Dermis microvascular lymphatic vessel endothelial cell (primary cell): ENCODE measurements at regions not wholly inside any gene's neighbourhood (a gene's known extent, or its start where the extent isn't known, plus 50 kb on each side); places are given as distances from the start of the nearest gene placed in this dataset.
"Not testable (repeated sequence)": the region's sequence is repeated elsewhere in the genome, so short reads cannot be mapped to it uniquely, and the experiment has no call there.

Experiments
- DNase-seq, 2 donors: peaks; one replicate each; pipeline versions ENCODE4 v3.0.0 to v3.0.0-alpha.2; 2010; ENCODE audit warnings: low read depth in 2 of 2

- no peak for DNase-seq
Measured at GRCh38 chr3:44128057-44128775, 113.5 kb upstream of the TOPAZ1 start.

- DNase-seq: no peak
Measured at GRCh38 chr3:44130249-44130648, 111.4 kb upstream of the TOPAZ1 start.

- no peak for DNase-seq
Measured at GRCh38 chr3:44132061-44132460, 109.6 kb upstream of the TOPAZ1 start.

GRCh38 chr3:44132593-44132992 lies 109.1 kb upstream of the TOPAZ1 start:
- DNase-seq: no peak

GRCh38 chr3:44136421-44136820 lies 105.3 kb upstream of the TOPAZ1 start:
- no peak for DNase-seq

GRCh38 chr3:44146073-44146472 lies 95.6 kb upstream of the TOPAZ1 start:
- DNase-seq: no peak

GRCh38 chr3:44159696-44160300 lies 81.9 kb upstream of the TOPAZ1 start:
- DNase-seq: no peak

- DNase-seq: no peak
Measured at GRCh38 chr3:44160818-44161217, 80.9 kb upstream of the TOPAZ1 start.

- no peak for DNase-seq
Measured at GRCh38 chr3:44171891-44172290, 69.8 kb upstream of the TOPAZ1 start.

GRCh38 chr3:44172701-44173100 lies 69.0 kb upstream of the TOPAZ1 start:
- not testable (repeated sequence) for DNase-seq

GRCh38 chr3:44173263-44173662 lies 68.4 kb upstream of the TOPAZ1 start:
- DNase-seq: no peak

- DNase-seq: no peak
Measured at GRCh38 chr3:44175070-44175469, 66.6 kb upstream of the TOPAZ1 start.

- DNase-seq: no peak
Measured at GRCh38 chr3:44179246-44179645, 62.4 kb upstream of the TOPAZ1 start.

GRCh38 chr3:44184319-44184953 lies 57.2 kb upstream of the TOPAZ1 start:
- no peak for DNase-seq

GRCh38 chr3:44185396-44185915 lies 56.2 kb upstream of the TOPAZ1 start:
- DNase-seq: no peak

GRCh38 chr3:44186111-44186672 lies 55.5 kb upstream of the TOPAZ1 start:
- DNase-seq: no peak

GRCh38 chr3:44186712-44187111 lies 55.0 kb upstream of the TOPAZ1 start:
- no peak for DNase-seq
